H1 (cell line): ENCODE measurements at regions not wholly inside any gene's neighbourhood (a gene's known extent, or its start where the extent isn't known, plus 50 kb on each side); places are given as distances from the start of the nearest gene placed in this dataset.

Source experiments
- CTCF ChIA-PET: fragments of 300-600 bp; sonication (Branson Sonifier 250); formaldehyde crosslinking; loops from one replicate; lab custom pipeline; 2021; ENCODE audit not compliant: partially characterized antibody; lab: Charles Lee
- POLR2A ChIA-PET: fragments of 300-600 bp; sonication (Branson Sonifier 250); formaldehyde crosslinking; loops from one replicate; lab custom pipeline; 2021; ENCODE audit warnings: inconsistent platforms; ENCODE audit not compliant: partially characterized antibody; lab: Charles Lee
- DNase-seq, 2 experiments: peaks; one replicate each; pipeline versions ENCODE4 v3.0.0 to v3.0.0-alpha.2; 2010 to 2022; ENCODE audit warnings: low spot score in 2 of 2, low read depth in 1 of 2, mixed read lengths in 1 of 2
- FAIRE-seq: peaks from 2 replicates; lab custom pipeline; 2011; peaks lifted over from hg19 to GRCh38; lab: Jason Lieb, UNC
- H2AFZ ChIP-seq: 2 replicates; pipeline ENCODE4 v1.8.1; 2012; ENCODE audit warnings: low read length, inconsistent platforms
- H2AK5ac ChIP-seq: 2 replicates; pipeline ENCODE4 v1.6.1; 2013; ENCODE audit warnings: low read depth, low read length
- H2BK120ac ChIP-seq: replicated peaks from 2 replicates; pipeline ENCODE3; 2013; ENCODE audit warnings: low read depth, low read length, inconsistent platforms
- H2BK12ac ChIP-seq: 2 replicates; pipeline ENCODE4 v1.6.1; 2013; ENCODE audit warnings: low read depth, low read length
- H2BK15ac ChIP-seq: 2 replicates; pipeline ENCODE4 v1.6.1; 2013; ENCODE audit warnings: low read length
- H2BK20ac ChIP-seq: 2 replicates; pipeline ENCODE4 v1.6.1; 2013; ENCODE audit warnings: low read length
- H2BK5ac ChIP-seq: 2 replicates; pipeline ENCODE4 v1.6.1; 2013; ENCODE audit warnings: low read depth, low read length
- H3K14ac ChIP-seq: 2 replicates; pipeline ENCODE4 v1.6.1; 2013; ENCODE audit warnings: inconsistent platforms; ENCODE audit not compliant: insufficient read length
- H3K18ac ChIP-seq: 2 replicates; pipeline ENCODE4 v1.6.1; 2013; ENCODE audit warnings: low read length; ENCODE audit errors: extremely low read depth
- H3K23ac ChIP-seq: 2 replicates; pipeline ENCODE4 v1.6.1; 2013; ENCODE audit warnings: inconsistent platforms; ENCODE audit not compliant: insufficient read length
- H3K23me2 ChIP-seq: 2 replicates; pipeline ENCODE4 v1.6.1; 2013; ENCODE audit warnings: low read depth, low read length
- H3K27ac ChIP-seq: 2 replicates; pipeline ENCODE4 v1.6.1; 2011; ENCODE audit warnings: low read depth, low read length, inconsistent platforms
- H3K27me3 ChIP-seq, 4 experiments: replicated peaks in 1 of 4; 1 replicate in 1 of 4; 2 replicates in 3 of 4; pipeline versions ENCODE4 v1.6.1 to v1.8.1; 2011 to 2013; ENCODE audit warnings: low read length in 3 of 4, mild to moderate bottlenecking in 3 of 4, inconsistent platforms in 2 of 4, mixed read lengths in 2 of 4, moderate library complexity in 1 of 4; ENCODE audit not compliant: control insufficient read depth in 3 of 4, insufficient read depth in 3 of 4; ENCODE audit errors: extremely low read depth in 1 of 4
- H3K36me3 ChIP-seq, 4 experiments: 2 replicates each; pipeline versions ENCODE4 v1.6.1 to v1.8.1; 2011 to 2013; ENCODE audit warnings: mild to moderate bottlenecking in 4 of 4, low read length in 3 of 4, moderate library complexity in 2 of 4, control low read depth in 1 of 4, inconsistent platforms in 1 of 4; ENCODE audit not compliant: insufficient read depth in 4 of 4, control insufficient read depth in 2 of 4
- H3K4ac ChIP-seq: replicated peaks from 2 replicates; pipeline ENCODE3; 2013; ENCODE audit warnings: low read length, low read depth, mixed read lengths, inconsistent platforms; ENCODE audit not compliant: insufficient read length
- H3K4me1 ChIP-seq, 4 experiments: replicated peaks in 1 of 4; 1 replicate in 1 of 4; 2 replicates in 3 of 4; pipeline versions ENCODE4 v1.6.1 to v1.8.1; 2011 to 2013; ENCODE audit warnings: low read length in 3 of 4, inconsistent platforms in 2 of 4, mixed read lengths in 1 of 4; ENCODE audit not compliant: insufficient read depth in 4 of 4, control insufficient read depth in 3 of 4
- H3K4me2 ChIP-seq, 2 experiments: 2 replicates each; pipeline versions ENCODE4 v1.6.1 to v1.8.1; 2011 to 2013; ENCODE audit warnings: low read depth in 2 of 2, low read length in 2 of 2, control low read depth in 1 of 2, inconsistent platforms in 1 of 2, mild to moderate bottlenecking in 1 of 2; ENCODE audit not compliant: insufficient read depth in 1 of 2
- H3K4me3 ChIP-seq, 4 experiments: fragments of 200-600, 300-600 bp in 1 of 4; sonication (generic), shearing (Covaris generic), sonication (Bioruptor Twin) in 1 of 4; 2 replicates each; pipeline versions ENCODE4 v1.5.1 to v1.8.1; 2011 to 2016; ENCODE audit warnings: low read length in 4 of 4, low read depth in 3 of 4, control low read depth in 2 of 4, inconsistent platforms in 2 of 4, mild to moderate bottlenecking in 2 of 4, mixed read lengths in 1 of 4, moderate library complexity in 1 of 4; ENCODE audit not compliant: insufficient read depth in 2 of 4; ENCODE audit errors: extremely low read depth in 1 of 4
- H3K56ac ChIP-seq: replicated peaks from 2 replicates; pipeline ENCODE3; 2013; ENCODE audit warnings: low read depth, mild to moderate bottlenecking, mixed read lengths, low read length, inconsistent platforms; ENCODE audit not compliant: insufficient read length
- H3K79me1 ChIP-seq: 2 replicates; pipeline ENCODE4 v1.6.1; 2013; ENCODE audit warnings: low read depth, low read length, control low read depth
- H3K79me2 ChIP-seq, 2 experiments: 2 replicates each; pipeline versions ENCODE4 v1.6.1 to v1.8.1; 2012 to 2013; ENCODE audit warnings: low read length in 2 of 2, mild to moderate bottlenecking in 2 of 2, inconsistent platforms in 1 of 2; ENCODE audit not compliant: insufficient read depth in 2 of 2, control insufficient read depth in 1 of 2
- H3K9ac ChIP-seq, 4 experiments: replicated peaks in 1 of 4; 1 replicate in 1 of 4; 2 replicates in 3 of 4; pipeline versions ENCODE4 v1.6.1 to v1.8.1; 2011 to 2013; ENCODE audit warnings: low read depth in 3 of 4, low read length in 3 of 4, control low read depth in 2 of 4, mild to moderate bottlenecking in 2 of 4, moderate library complexity in 2 of 4, inconsistent platforms in 1 of 4; ENCODE audit errors: extremely low read depth in 1 of 4
- H3K9me3 ChIP-seq, 2 experiments: 2 replicates each; pipeline versions ENCODE4 v1.6.1 to v1.8.1; 2012 to 2013; ENCODE audit warnings: mild to moderate bottlenecking in 2 of 2, moderate library complexity in 2 of 2, control low read depth in 1 of 2, inconsistent platforms in 1 of 2, low read depth in 1 of 2, low read length in 1 of 2, mixed read lengths in 1 of 2; ENCODE audit not compliant: insufficient read depth in 2 of 2
- H4K20me1 ChIP-seq, 2 experiments: replicated peaks in 1 of 2; 2 replicates each; pipeline versions ENCODE3 to v1.8.1; 2011 to 2013; ENCODE audit warnings: inconsistent platforms in 2 of 2, low read length in 2 of 2, mild to moderate bottlenecking in 1 of 2; ENCODE audit not compliant: insufficient read depth in 2 of 2, control insufficient read depth in 1 of 2
- H4K5ac ChIP-seq: 2 replicates; pipeline ENCODE4 v1.6.1; 2013; ENCODE audit warnings: low read length, low read depth, mixed read lengths, inconsistent platforms; ENCODE audit not compliant: insufficient read length
- H4K8ac ChIP-seq: 2 replicates; pipeline ENCODE4 v1.8.0; 2013; ENCODE audit warnings: mild to moderate bottlenecking, moderate library complexity, low read length, inconsistent platforms; ENCODE audit not compliant: insufficient read depth; ENCODE audit errors: extremely low read depth
- H4K91ac ChIP-seq: replicated peaks from 2 replicates; pipeline ENCODE3; 2013; ENCODE audit warnings: low read length, mixed read lengths, inconsistent platforms; ENCODE audit not compliant: insufficient read length
- CHD2 ChIP-seq: IDR thresholded peaks from 2 replicates; pipeline ENCODE4 v1.6.1; 2012; ENCODE audit warnings: low read length, improper control_type of control experiment
- FOSL1 ChIP-seq: IDR thresholded peaks from 2 replicates; pipeline ENCODE4 v1.6.1; 2011; ENCODE audit warnings: mild to moderate bottlenecking, low read depth, low read length, moderate library complexity; ENCODE audit not compliant: insufficient read depth
- GABPA ChIP-seq: IDR thresholded peaks from 2 replicates; pipeline ENCODE4 v1.6.1; 2011; ENCODE audit warnings: mild to moderate bottlenecking, low read length, moderate library complexity, borderline replicate concordance; ENCODE audit not compliant: insufficient read depth
- RAD21 ChIP-seq, 2 experiments: IDR thresholded peaks in 1 of 2; conservative IDR thresholded peaks in 1 of 2; 2 replicates each; pipeline ENCODE4 v1.6.1; 2011; ENCODE audit warnings: low read depth in 2 of 2, low read length in 2 of 2, improper control_type of control experiment in 1 of 2, inconsistent platforms in 1 of 2, mild to moderate bottlenecking in 1 of 2, moderate library complexity in 1 of 2
- RXRA ChIP-seq: IDR thresholded peaks from 2 replicates; pipeline ENCODE4 v1.6.1; 2011; ENCODE audit warnings: low read depth, mild to moderate bottlenecking, low read length, moderate library complexity; ENCODE audit not compliant: insufficient read depth
- WGBS, 2 experiments: shearing (Covaris generic) in 1 of 2; methylation state at CpG; one replicate each; pipeline versions ENCODE4 v1.1.6 to v1.1.7; 2013 to 2015; ENCODE audit warnings: low lambda C conversion rate in 2 of 2, mixed read lengths in 2 of 2, inconsistent platforms in 1 of 2, low coverage in 1 of 2, missing lambda C conversion rate in 1 of 2; ENCODE audit not compliant: insufficient replicate concordance in 2 of 2, insufficient coverage in 1 of 2, insufficient read length in 1 of 2; ENCODE audit errors: extremely low coverage in 1 of 2, missing lambda C conversion rate in 1 of 2; 5-methylcytosine and 5-hydroxymethylcytosine counted together

DNA sequence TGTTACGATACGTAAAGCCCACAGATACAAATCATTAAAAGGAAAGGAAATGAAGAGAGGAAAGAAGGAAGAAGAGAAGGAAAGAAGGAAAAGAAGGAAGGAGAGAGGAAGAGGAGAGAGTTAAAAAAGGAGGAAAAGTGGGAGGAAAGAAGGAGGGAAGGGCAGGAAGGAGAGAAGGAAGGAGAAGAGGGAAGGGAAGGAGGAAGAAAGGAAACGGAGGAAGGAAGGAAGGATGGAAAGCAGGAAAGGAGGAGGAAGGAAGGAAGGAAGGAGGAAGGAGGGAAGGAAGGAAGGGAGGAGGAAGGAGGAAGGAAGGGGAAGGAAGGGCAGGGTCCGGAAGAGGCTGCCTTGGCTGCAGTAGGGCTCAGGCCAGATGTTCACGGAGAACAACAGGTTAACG, 95.2 kb downstream of the ENGASE start:
- POLR2A ChIA-PET: interaction anchor here (0.6 kb wide), 1 partner anchor 543 kb away, joined by 5 read pairs; no protein-coding TSS in a partner anchor

More for the DNA sequence above, 95.2 kb downstream of the ENGASE start:
- CTCF ChIA-PET: interaction anchor here (1.7 kb wide), 1 partner anchor 82 kb away, joined by 5 read pairs; no protein-coding TSS in a partner anchor
- no peak for DNase-seq
- H3K79me2 ChIP-seq: peaks cover 0 to 2% of the 10 kb centered on the region in 2 experiments; a peak in 1 of 4 replicates
- no peaks in the 10 kb centered on the region for H3K27me3 ChIP-seq
- H2BK15ac ChIP-seq: no peak overlapping the region
- no peaks in the 10 kb centered on the region; a peak in 1 of 7 replicates for H3K4me1 ChIP-seq
- H4K91ac ChIP-seq: no peak overlapping the region
- H3K9me3 ChIP-seq: no peaks in the 10 kb centered on the region
- H3K9ac ChIP-seq: no peak overlapping the region
- 88% methylated on average over 6 of the region's 6 CpGs; no CpG with 5 or more reads in 1 of the 2 experiments for WGBS, 2 experiments
- no peak overlapping the region for H2BK20ac ChIP-seq
- H3K56ac ChIP-seq: no peak overlapping the region
- H2BK120ac ChIP-seq: no peak overlapping the region
- H2AFZ ChIP-seq: no peak overlapping the region
- no peak for TF ChIP-seq GABPA
- TF ChIP-seq FOSL1: no peak
- no peak for TF ChIP-seq RXRA
- no peak for TF ChIP-seq CHD2
- TF ChIP-seq RAD21 (IDR thresholded peaks at IDR 0.05 in 1 of 2, conservative IDR thresholded peaks at IDR 0.05 in 1 of 2; ENCODE audit: low read depth in 2 of 2, low read length in 2 of 2): no peak
- TF ChIP-seq, all 59 proteins: peak for 0
- no peak for FAIRE-seq
- Histone ChIP-seq H3K14ac (no peak overlapping the region), H3K4me3 (no peak overlapping the region), H3K4ac (no peak overlapping the region), H2BK12ac (no peak overlapping the region), H4K20me1 (peaks cover 0 to 16% of the 10 kb centered on the region in 2 experiments), H4K5ac (no peak overlapping the region), H3K36me3 (no peaks in the 10 kb centered on the region; a peak in 1 of 8 replicates), H3K27ac (no peak overlapping the region), H3K4me2 (no peak overlapping the region), H2AK5ac (0 out of 2 replicates have a peak overlapping the region, but pooled peaks have one; percentile 72), H3K23me2 (peaks cover 7% of the 10 kb centered on the region), H3K79me1 (peaks cover 11% of the 10 kb centered on the region), H3K18ac (no peak overlapping the region; the same call in 1 of the 2 replicates), H4K8ac (no peak overlapping the region), H2BK5ac (no peak overlapping the region), H3K23ac (no peak overlapping the region)
